K562 (cell line): ENCODE measurements at regions not wholly inside any gene's neighbourhood (a gene's known extent, or its start where the extent isn't known, plus 50 kb on each side); places are given as distances from the start of the nearest gene placed in this dataset.
A peak's percentile ranks its signal among the peaks of the same experiment; 100 is the strongest.

Source experiments
- CBFB ChIP-seq: sonication (generic); formaldehyde crosslinking; IDR thresholded peaks from 2 replicates; pipeline ENCODE4 v1.4.0; 2020; ENCODE audit warnings: mild to moderate bottlenecking, missing genetic modification reagents
- CREB1 ChIP-seq, 2 experiments: sonication (generic) in 1 of 2; formaldehyde crosslinking in 1 of 2; IDR thresholded peaks; 2 replicates each; pipeline versions ENCODE4 v1.6.1 to v1.8.0; 2012 to 2022; ENCODE audit warnings: inconsistent platforms in 1 of 2, mild to moderate bottlenecking in 1 of 2, missing genetic modification reagents in 1 of 2, moderate library complexity in 1 of 2
- CTBP1 ChIP-seq: fragments of 450-650 bp; IDR thresholded peaks from 2 replicates; pipeline ENCODE4 v1.6.1; 2016; ENCODE audit warnings: borderline replicate concordance
- EP400 ChIP-seq: fragments of 450-650 bp; IDR thresholded peaks from 2 replicates; pipeline ENCODE4 v1.6.1; 2017; ENCODE audit warnings: antibody characterized with exemption, mild to moderate bottlenecking, moderate library complexity
- FOSL1 ChIP-seq: fragments of 200-800 bp; sonication (Bioruptor generic); conservative IDR thresholded peaks from 2 replicates; pipeline ENCODE4 v1.6.1; 2016; ENCODE audit warnings: missing genetic modification characterization, missing compliant biosample characterization
- GTF2A2 ChIP-seq: IDR thresholded peaks from 2 replicates; pipeline ENCODE4 v1.6.1; 2016; ENCODE audit warnings: mild to moderate bottlenecking, missing genetic modification characterization, missing compliant biosample characterization
- KDM5B ChIP-seq: fragments of 200-600 bp; sonication (generic); IDR thresholded peaks from 2 replicates; pipeline ENCODE4 v1.6.1; 2012; ENCODE audit warnings: low read depth, mild to moderate bottlenecking, moderate library complexity, low read length, control low read depth, inconsistent platforms; ENCODE audit not compliant: insufficient replicate concordance
- KHSRP ChIP-seq: fragments of 450-650 bp; IDR thresholded peaks from 2 replicates; pipeline ENCODE4 v1.6.1; 2017
- NCOR1 ChIP-seq: fragments of 450-650 bp; IDR thresholded peaks from 2 replicates; pipeline ENCODE4 v1.6.1; 2016; ENCODE audit warnings: mild to moderate bottlenecking, moderate library complexity
- NR3C1 ChIP-seq: sonication (generic); formaldehyde crosslinking; IDR thresholded peaks from 2 replicates; pipeline ENCODE4 v1.8.1; 2022; ENCODE audit warnings: missing genetic modification reagents
- RCOR1 ChIP-seq, 2 experiments: IDR thresholded peaks; 2 replicates each; pipeline ENCODE4 v1.6.1; 2012; ENCODE audit warnings: low read depth in 2 of 2, low read length in 2 of 2, borderline replicate concordance in 1 of 2, improper control_type of control experiment in 1 of 2
- SFPQ ChIP-seq: fragments of 200-400 bp; formaldehyde crosslinking; IDR thresholded peaks from 2 replicates; pipeline ENCODE4 v1.6.1; 2017; ENCODE audit warnings: mild to moderate bottlenecking, low read depth, low read length, moderate library complexity
- SNIP1 ChIP-seq: fragments of 450-650 bp; IDR thresholded peaks from 2 replicates; pipeline ENCODE4 v1.7.1; 2017; ENCODE audit warnings: low read depth, mild to moderate bottlenecking
- THAP7 ChIP-seq: fragments of 250-450 bp; sonication (Bioruptor Pico); IDR thresholded peaks from 2 replicates; pipeline ENCODE4 v1.5.0; 2021
- ZBTB40 ChIP-seq, 2 experiments: fragments of 450-650 bp in 1 of 2; sonication (generic) in 1 of 2; formaldehyde crosslinking in 1 of 2; IDR thresholded peaks; 2 replicates each; pipeline versions ENCODE4 v1.7.1 to v1.9.0; 2016 to 2022; ENCODE audit warnings: inconsistent platforms in 1 of 2, mild to moderate bottlenecking in 1 of 2, missing genetic modification reagents in 1 of 2
- ZKSCAN8 ChIP-seq: fragments of 200-800 bp; sonication (Bioruptor generic); IDR thresholded peaks from 2 replicates; pipeline ENCODE4 v1.6.1; 2016; ENCODE audit warnings: missing genetic modification characterization, missing compliant biosample characterization
- ZNF511 ChIP-seq: sonication (generic); formaldehyde crosslinking; IDR thresholded peaks from 2 replicates; pipeline ENCODE4 v1.8.0; 2022; ENCODE audit warnings: mild to moderate bottlenecking, missing genetic modification reagents

GRCh38 chr1:221040101-221040500 is 160.9 kb downstream of the HLX start (continued):
- TF ChIP-seq RCOR1 (IDR thresholded peaks at IDR 0.05; ENCODE audit: borderline replicate concordance in 1 of 2, low read depth in 2 of 2, low read length in 2 of 2) (peak in 1 of 2 experiments; percentile 46; a peak in 1 of 4 replicates), ZBTB40 (IDR thresholded peaks at IDR 0.05) (no peak), ZBTB40 (CRISPR knock-in tag; IDR thresholded peaks at IDR 0.05) (no peak), THAP7 (CRISPR knock-in tag) (no peak), KDM5B (no peak), KHSRP (no peak), ZKSCAN8 (CRISPR knock-in tag) (no peak), ZNF511 (CRISPR knock-in tag) (no peak), CBFB (no peak), NR3C1 (CRISPR knock-in tag) (no peak), GTF2A2 (tag) (no peak), FOSL1 (tag) (peak; percentile 43), EP400 (no peak), SFPQ (no peak), CTBP1 (peak; percentile 52; the same call in 1 of the 2 replicates), CREB1 (IDR thresholded peaks at IDR 0.05) (no peak), CREB1 (CRISPR knock-in tag; IDR thresholded peaks at IDR 0.05) (no peak), NCOR1 (peak; percentile 38; the same call in 1 of the 2 replicates), SNIP1 (no peak)
